ENCODE measurements at regions not wholly inside any gene's neighbourhood (a gene's known extent, or its start where the extent isn't known, plus 50 kb on each side); places are given as distances from the start of the nearest gene placed in this dataset.

DNA sequence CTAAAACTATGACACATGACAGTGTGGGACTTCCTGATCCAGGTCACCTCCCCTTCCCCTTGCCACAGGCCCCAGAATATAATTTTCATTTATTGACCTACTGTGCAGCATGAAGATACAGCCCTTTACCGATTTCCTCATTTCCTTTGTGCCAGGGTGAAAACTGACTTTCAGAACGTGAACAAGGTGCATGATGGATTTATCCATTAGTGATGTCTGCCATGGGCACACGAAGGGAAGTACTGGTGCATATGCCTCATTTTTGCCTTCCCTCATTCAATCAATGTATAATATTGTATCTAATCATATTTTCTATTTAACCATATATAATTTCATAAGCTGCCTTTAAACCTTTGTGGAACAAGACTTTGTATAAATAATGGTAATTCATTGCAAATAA lies 144.4 kb upstream of the WNT4 start:
- CTCF ChIA-PET: interaction anchor here (0.8 kb wide), 1 partner anchor 17 kb away, joined by 3 read pairs; no protein-coding TSS in a partner anchor
- Mint-ChIP-seq H3K9me3 (ENCODE audit: low read depth, unreplicated experiment) (no peaks in the 10 kb centered on the region), H3K36me3 (ENCODE audit: insufficient read depth, unreplicated experiment) (no peaks in the 10 kb centered on the region), H3K27ac (ENCODE audit: unreplicated experiment) (no peak overlapping the region), H3K4me1 (ENCODE audit: low read depth, unreplicated experiment) (no peaks in the 10 kb centered on the region), H3K27me3 (ENCODE audit: unreplicated experiment) (peaks cover 25% of the 10 kb centered on the region), H3K4me3 (ENCODE audit: low read depth, unreplicated experiment) (no peak overlapping the region)
- DNase-seq: no peak
- TF ChIP-seq, protein P1, sequence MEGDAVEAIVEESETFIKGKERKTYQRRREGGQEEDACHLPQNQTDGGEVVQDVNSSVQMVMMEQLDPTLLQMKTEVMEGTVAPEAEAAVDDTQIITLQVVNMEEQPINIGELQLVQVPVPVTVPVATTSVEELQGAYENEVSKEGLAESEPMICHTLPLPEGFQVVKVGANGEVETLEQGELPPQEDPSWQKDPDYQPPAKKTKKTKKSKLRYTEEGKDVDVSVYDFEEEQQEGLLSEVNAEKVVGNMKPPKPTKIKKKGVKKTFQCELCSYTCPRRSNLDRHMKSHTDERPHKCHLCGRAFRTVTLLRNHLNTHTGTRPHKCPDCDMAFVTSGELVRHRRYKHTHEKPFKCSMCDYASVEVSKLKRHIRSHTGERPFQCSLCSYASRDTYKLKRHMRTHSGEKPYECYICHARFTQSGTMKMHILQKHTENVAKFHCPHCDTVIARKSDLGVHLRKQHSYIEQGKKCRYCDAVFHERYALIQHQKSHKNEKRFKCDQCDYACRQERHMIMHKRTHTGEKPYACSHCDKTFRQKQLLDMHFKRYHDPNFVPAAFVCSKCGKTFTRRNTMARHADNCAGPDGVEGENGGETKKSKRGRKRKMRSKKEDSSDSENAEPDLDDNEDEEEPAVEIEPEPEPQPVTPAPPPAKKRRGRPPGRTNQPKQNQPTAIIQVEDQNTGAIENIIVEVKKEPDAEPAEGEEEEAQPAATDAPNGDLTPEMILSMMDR (IDR thresholded peaks at IDR 0.05; ENCODE audit: unreplicated experiment): no peak
- intact Hi-C loops (cut with micrococcal nuclease; ENCODE audit: unreplicated experiment): no loop called here
- no TSS peak for BruUV-seq (replicated peaks)

DNA sequence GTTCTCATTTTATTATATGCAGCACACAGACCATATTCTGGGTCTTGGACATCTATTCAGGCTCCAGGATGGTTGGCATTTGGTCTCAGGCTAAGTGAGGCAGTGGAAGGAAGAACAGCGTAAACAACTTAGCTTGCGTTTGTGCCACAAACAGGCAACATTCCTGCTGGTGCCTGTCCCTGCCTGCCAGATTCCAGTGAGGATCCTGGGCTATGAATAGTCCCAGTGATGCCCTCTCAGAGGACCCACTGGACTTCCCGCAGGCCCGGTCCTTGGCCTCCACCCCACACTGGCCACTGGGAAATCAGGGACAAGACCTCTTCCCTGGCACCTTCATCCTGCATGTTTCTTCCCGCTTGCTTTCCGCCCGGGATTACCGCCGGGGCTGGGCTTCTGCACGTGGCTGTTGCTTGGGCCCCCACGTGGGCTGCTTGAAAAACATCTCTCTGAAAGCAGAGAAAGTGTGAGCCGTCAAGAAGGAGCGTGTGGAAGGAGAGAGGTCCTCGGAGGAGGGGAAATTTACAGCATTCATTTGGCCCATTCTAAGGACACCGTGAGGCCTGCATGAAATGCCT lies 145.1 kb upstream of the WNT4 start:
- Mint-ChIP-seq H3K4me3 (ENCODE audit: low read depth, unreplicated experiment) (no peak overlapping the region), H3K4me1 (ENCODE audit: low read depth, unreplicated experiment) (no peaks in the 10 kb centered on the region), H3K36me3 (ENCODE audit: insufficient read depth, unreplicated experiment) (no peaks in the 10 kb centered on the region), H3K27me3 (ENCODE audit: unreplicated experiment) (peaks cover 21% of the 10 kb centered on the region), H3K27ac (ENCODE audit: unreplicated experiment) (no peak overlapping the region), H3K9me3 (ENCODE audit: low read depth, unreplicated experiment) (no peaks in the 10 kb centered on the region)
- intact Hi-C loops (cut with micrococcal nuclease; ENCODE audit: unreplicated experiment): no loop called here
- TF ChIP-seq, protein P1 (IDR thresholded peaks at IDR 0.05; ENCODE audit: unreplicated experiment): no peak
- DNase-seq: no peak
- CTCF ChIA-PET: no interaction called here
- BruUV-seq (replicated peaks): no TSS peak

- DNase-seq: no peak
- H3K27me3 Mint-ChIP-seq (ENCODE audit: unreplicated experiment): peaks cover 14% of the 10 kb centered on the region
- no peaks in the 10 kb centered on the region for H3K4me1 Mint-ChIP-seq (ENCODE audit: low read depth, unreplicated experiment)
- intact Hi-C loops (cut with micrococcal nuclease; ENCODE audit: unreplicated experiment): no loop called here
- H3K4me3 Mint-ChIP-seq (ENCODE audit: low read depth, unreplicated experiment): no peak overlapping the region
- H3K36me3 Mint-ChIP-seq (ENCODE audit: insufficient read depth, unreplicated experiment): no peaks in the 10 kb centered on the region
- no peak overlapping the region for H3K27ac Mint-ChIP-seq (ENCODE audit: unreplicated experiment)
- TF ChIP-seq, protein P1 (IDR thresholded peaks at IDR 0.05; ENCODE audit: unreplicated experiment): no peak
- CTCF ChIA-PET: no interaction called here
- BruUV-seq (replicated peaks): no TSS peak
- H3K9me3 Mint-ChIP-seq (ENCODE audit: low read depth, unreplicated experiment): no peaks in the 10 kb centered on the region
Observed at GRCh38 chr1:22288593-22289241, 145.8 kb upstream of the WNT4 start.

GRCh38 chr1:22289307-22289995 lies 146.6 kb upstream of the WNT4 start:
- no TSS peak for BruUV-seq (replicated peaks)
- no peak overlapping the region for H3K4me3 Mint-ChIP-seq (ENCODE audit: low read depth, unreplicated experiment)
- CTCF ChIA-PET: no interaction called here
- TF ChIP-seq, protein P1 (IDR thresholded peaks at IDR 0.05; ENCODE audit: unreplicated experiment): no peak
- H3K27ac Mint-ChIP-seq (ENCODE audit: unreplicated experiment): no peak overlapping the region
- intact Hi-C loops (cut with micrococcal nuclease; ENCODE audit: unreplicated experiment): no loop called here
- peaks cover 7% of the 10 kb centered on the region for H3K27me3 Mint-ChIP-seq (ENCODE audit: unreplicated experiment)
- no peaks in the 10 kb centered on the region for H3K4me1 Mint-ChIP-seq (ENCODE audit: low read depth, unreplicated experiment)
- DNase-seq: no peak
- no peaks in the 10 kb centered on the region for H3K36me3 Mint-ChIP-seq (ENCODE audit: insufficient read depth, unreplicated experiment)
- H3K9me3 Mint-ChIP-seq (ENCODE audit: low read depth, unreplicated experiment): no peaks in the 10 kb centered on the region
